HCT116 (cell line): ENCODE measurements at regions not wholly inside any gene's neighbourhood (a gene's known extent, or its start where the extent isn't known, plus 50 kb on each side); places are given as distances from the start of the nearest gene placed in this dataset.

Experiments used
- ATAC-seq: fragments of 200-7000 bp; cut with Tn5 transposase; 2 replicates; pipeline ENCODE4 v1.9.1; 2020; ENCODE audit warnings: mild to moderate bottlenecking, moderate library complexity
- BruUV-seq: library from RNA; stranded (reverse); fragments of 400-500 nt; replicated peaks from 2 replicates; lab custom pipeline; 2021; lab: Mats Ljungman, UMichigan
- CTCF ChIA-PET: fragments of 300-600 bp; sonication (Branson Sonifier 250); formaldehyde crosslinking; loops from one replicate; lab custom pipeline; 2021; ENCODE audit warnings: antibody characterized with exemption; lab: Charles Lee
- POLR2A ChIA-PET: fragments of 300-600, 350-600 bp; sonication (Branson Sonifier 250); formaldehyde crosslinking; loops from one replicate; lab custom pipeline; 2021; ENCODE audit warnings: antibody characterized with exemption; lab: Charles Lee
- RAD21 ChIA-PET, 2 experiments: fragments of 300-600 bp; sonication (Branson Sonifier 250); formaldehyde crosslinking; loops; one replicate each; lab custom pipeline; 2023; ENCODE audit warnings: low total read pairs in 2 of 2; ENCODE audit not compliant: uncharacterized antibody in 2 of 2, unreplicated experiment in 2 of 2, low non-redundant PET in 1 of 2; lab: Charles Lee
- DNase-seq: peaks from one replicate; pipeline ENCODE4 v3.0.0-alpha.2; 2010; ENCODE audit warnings: low read depth, low spot score
- H2AFZ ChIP-seq: fragments of 200-600 bp; shearing (Covaris generic), sonication (generic); 2 replicates; pipeline ENCODE4 v1.6.1; 2017; ENCODE audit warnings: low read depth, mixed run types, mixed read lengths, antibody characterized with exemption, low read length; ENCODE audit not compliant: poor library complexity, severe bottlenecking
- H3K27ac ChIP-seq: 2 replicates; pipeline ENCODE4 v1.5.1; 2012; ENCODE audit warnings: low read depth, low read length
- H3K27me3 ChIP-seq: fragments of 200-600 bp; sonication (generic); 2 replicates; pipeline ENCODE4 v1.6.1; 2016; ENCODE audit warnings: mixed run types, low read length, mixed read lengths; ENCODE audit not compliant: insufficient read depth
- H3K36me3 ChIP-seq, 2 experiments: fragments of 200-500 bp in 1 of 2; fragments of 200-600 bp in 1 of 2; sonication (Bioruptor generic) in 1 of 2; sonication (generic) in 1 of 2; 2 replicates each; pipeline versions ENCODE4 v1.5.1 to v1.6.1; 2014 to 2016; ENCODE audit warnings: low read length in 2 of 2, inconsistent platforms in 1 of 2, mixed read lengths in 1 of 2, mixed run types in 1 of 2; ENCODE audit not compliant: insufficient read depth in 2 of 2, control insufficient read depth in 1 of 2
- H3K4me1 ChIP-seq, 2 experiments: fragments of 200-600 bp in 1 of 2; sonication (generic) in 1 of 2; 2 replicates each; pipeline versions ENCODE4 v1.5.1 to v1.6.1; 2012 to 2017; ENCODE audit warnings: low read length in 2 of 2, inconsistent platforms in 1 of 2, mild to moderate bottlenecking in 1 of 2, mixed read lengths in 1 of 2, mixed run types in 1 of 2, moderate library complexity in 1 of 2; ENCODE audit not compliant: insufficient read depth in 2 of 2, control insufficient read depth in 1 of 2
- H3K4me2 ChIP-seq: fragments of 200-600 bp; sonication (generic); 2 replicates; pipeline ENCODE4 v1.6.1; 2017; ENCODE audit warnings: mixed run types, low read length, mixed read lengths
- H3K4me3 ChIP-seq, 2 experiments: fragments of 200-600 bp in 1 of 2; sonication (generic) in 1 of 2; replicated peaks in 1 of 2; 2 replicates each; pipeline ENCODE4 v1.5.1; 2011 to 2016; ENCODE audit warnings: low read length in 2 of 2, control low read depth in 1 of 2, low read depth in 1 of 2, mild to moderate bottlenecking in 1 of 2, mixed read lengths in 1 of 2, mixed run types in 1 of 2
- H3K79me2 ChIP-seq: fragments of 200-600 bp; sonication (generic); 2 replicates; pipeline ENCODE4 v1.6.1; 2017; ENCODE audit warnings: mild to moderate bottlenecking, mixed run types, low read length, moderate library complexity, mixed read lengths; ENCODE audit not compliant: insufficient read depth
- H3K9ac ChIP-seq: fragments of 200-600 bp; sonication (generic); 2 replicates; pipeline ENCODE4 v1.6.1; 2016; ENCODE audit warnings: low read length, mixed read lengths
- H3K9me2 ChIP-seq: fragments of 200-600 bp; sonication (generic), shearing (Covaris generic); 2 replicates; pipeline ENCODE4 v1.6.1; 2017; ENCODE audit warnings: mixed run types, mild to moderate bottlenecking, moderate library complexity; ENCODE audit not compliant: insufficient read depth
- H3K9me3 ChIP-seq, 2 experiments: fragments of 200-500 bp in 1 of 2; fragments of 200-600 bp in 1 of 2; sonication (Bioruptor generic) in 1 of 2; sonication (generic) in 1 of 2; 2 replicates each; pipeline ENCODE4 v1.6.1; 2014 to 2017; ENCODE audit warnings: low read length in 2 of 2, mixed read lengths in 2 of 2, inconsistent platforms in 1 of 2, low read depth in 1 of 2, mild to moderate bottlenecking in 1 of 2, mixed run types in 1 of 2, moderate library complexity in 1 of 2; ENCODE audit not compliant: control insufficient read depth in 1 of 2, insufficient read depth in 1 of 2
- H4K20me1 ChIP-seq: fragments of 200-600 bp; sonication (generic), shearing (Covaris generic); 2 replicates; pipeline ENCODE4 v1.6.1; 2017; ENCODE audit warnings: mixed run types, mild to moderate bottlenecking, moderate library complexity; ENCODE audit not compliant: insufficient read depth
- ATF3 ChIP-seq: IDR thresholded peaks from 2 replicates; pipeline ENCODE4 v1.6.1; 2012
- CBX3 ChIP-seq: IDR thresholded peaks from 2 replicates; pipeline ENCODE4 v1.6.1; 2012; ENCODE audit warnings: low read depth
- CEBPB ChIP-seq: IDR thresholded peaks from 2 replicates; pipeline ENCODE4 v1.6.1; 2012; ENCODE audit warnings: low read depth
- CTCF ChIP-seq, 3 experiments: fragments of 200-600 bp in 1 of 3; sonication (generic) in 1 of 3; IDR thresholded peaks in 2 of 3; conservative IDR thresholded peaks in 1 of 3; 2 replicates each; pipeline ENCODE4 v1.5.1; 2012 to 2017; ENCODE audit warnings: low read depth in 2 of 3, low read length in 2 of 3, antibody characterized with exemption in 1 of 3, borderline replicate concordance in 1 of 3, control low read depth in 1 of 3, mild to moderate bottlenecking in 1 of 3, mixed read lengths in 1 of 3, mixed run types in 1 of 3, moderate library complexity in 1 of 3; ENCODE audit not compliant: insufficient read depth in 1 of 3
- EGR1 ChIP-seq: IDR thresholded peaks from 2 replicates; pipeline ENCODE4 v1.6.1; 2012; ENCODE audit warnings: low read depth
- ELF1 ChIP-seq: IDR thresholded peaks from 2 replicates; pipeline ENCODE4 v1.6.1; 2012; ENCODE audit warnings: low read depth, borderline replicate concordance
- EZH2 ChIP-seq: fragments of 200-600 bp; sonication (generic); IDR thresholded peaks from 2 replicates; pipeline ENCODE4 v1.6.1; 2017; ENCODE audit warnings: antibody characterized with exemption, mixed run types
- FOSL1 ChIP-seq: IDR thresholded peaks from 2 replicates; pipeline ENCODE4 v1.6.1; 2012; ENCODE audit warnings: low read depth
- JUND ChIP-seq: IDR thresholded peaks from 2 replicates; pipeline ENCODE4 v1.6.1; 2012
- MAX ChIP-seq: IDR thresholded peaks from 2 replicates; pipeline ENCODE4 v1.6.1; 2012
- POLR2A ChIP-seq: IDR thresholded peaks from 2 replicates; pipeline ENCODE4 v1.7.0; 2011; ENCODE audit warnings: borderline replicate concordance; ENCODE audit not compliant: insufficient read depth, insufficient read length; ENCODE audit errors: extremely low read depth
- POLR2AphosphoS5 ChIP-seq: IDR thresholded peaks from 2 replicates; pipeline ENCODE4 v1.6.1; 2011; ENCODE audit warnings: mild to moderate bottlenecking, low read depth, low read length, moderate library complexity
- RAD21 ChIP-seq: IDR thresholded peaks from 2 replicates; pipeline ENCODE4 v1.6.1; 2012; ENCODE audit warnings: low read depth, mild to moderate bottlenecking
- SP1 ChIP-seq: IDR thresholded peaks from 2 replicates; pipeline ENCODE4 v1.6.1; 2012; ENCODE audit warnings: low read depth
- SRF ChIP-seq: IDR thresholded peaks from 2 replicates; pipeline ENCODE4 v1.6.1; 2012; ENCODE audit warnings: low read depth
- TCF7L2 ChIP-seq: IDR thresholded peaks from 2 replicates; pipeline ENCODE4 v1.7.0; 2011; ENCODE audit warnings: borderline replicate concordance, inconsistent platforms; ENCODE audit not compliant: insufficient read depth, insufficient read length; ENCODE audit errors: extremely low read depth
- YY1 ChIP-seq: IDR thresholded peaks from 2 replicates; pipeline ENCODE4 v1.6.1; 2011; ENCODE audit warnings: low read length, low read depth, moderate library complexity, mild to moderate bottlenecking; ENCODE audit not compliant: insufficient replicate concordance; ENCODE audit errors: extremely low read depth
- ZBTB33 ChIP-seq: IDR thresholded peaks from 2 replicates; pipeline ENCODE4 v1.6.1; 2011; ENCODE audit warnings: mild to moderate bottlenecking, low read length, moderate library complexity; ENCODE audit not compliant: insufficient replicate concordance; ENCODE audit errors: extremely low read depth
- ZFX ChIP-seq: fragments of 450-650 bp; IDR thresholded peaks from 2 replicates; pipeline ENCODE4 v1.6.1; 2017
- ZNF274 ChIP-seq: fragments of 200-500 bp; sonication (Bioruptor generic); IDR thresholded peaks from 2 replicates; pipeline ENCODE4 v1.6.1; 2014; ENCODE audit warnings: mild to moderate bottlenecking, low read depth, low read length, inconsistent platforms
- intact Hi-C: fragments of 100-400 bp; cut with micrococcal nuclease; formaldehyde crosslinking; loops from 2 replicates; pipeline ENCODE4 v1.10.0; 2022

GRCh38 chr3:82000773-82001172, 239.3 kb upstream of the GBE1 start:
- H3K9me3 ChIP-seq: no peaks in the 10 kb centered on the region
- POLR2A ChIA-PET: no interaction called here
- BruUV-seq: no TSS peak
- H3K4me3 ChIP-seq: no peak overlapping the region
- H3K36me3 ChIP-seq: no peaks in the 10 kb centered on the region
- H2AFZ ChIP-seq: no peak overlapping the region
- no peak overlapping the region for H3K4me2 ChIP-seq
- intact Hi-C loops: no loop called here
- TF ChIP-seq CBX3 (no peak), EZH2 (no peak), CTCF (IDR thresholded peaks at IDR 0.05 in 2 of 3, conservative IDR thresholded peaks at IDR 0.05 in 1 of 3; ENCODE audit: borderline replicate concordance in 1 of 3, insufficient read depth in 1 of 3, low read depth in 2 of 3, low read length in 2 of 3) (no peak), POLR2AphosphoS5 (no peak), ZFX (no peak), FOSL1 (no peak), TCF7L2 (no peak), JUND (no peak), EGR1 (no peak), CEBPB (no peak)
- H3K27me3 ChIP-seq: no peaks in the 10 kb centered on the region
- no peaks in the 10 kb centered on the region for H3K9me2 ChIP-seq
- no peaks in the 10 kb centered on the region for H4K20me1 ChIP-seq
- H3K9ac ChIP-seq: no peak overlapping the region
- CTCF ChIA-PET: no interaction called here
- no peak overlapping the region for H3K27ac ChIP-seq
- no peak for ATAC-seq
- RAD21 ChIA-PET: no interaction called here
- H3K79me2 ChIP-seq: peaks cover 22% of the 10 kb centered on the region
- DNase-seq: no peak
- peaks cover 16 to 22% of the 10 kb centered on the region in 2 experiments for H3K4me1 ChIP-seq

- H3K27me3 ChIP-seq: no peaks in the 10 kb centered on the region
- DNase-seq (no peak), ATAC-seq (no peak)
- H3K4me2 ChIP-seq: no peak overlapping the region
- peaks cover 16 to 22% of the 10 kb centered on the region in 2 experiments for H3K4me1 ChIP-seq
- RAD21 ChIA-PET: no interaction called here
- H3K9me2 ChIP-seq: no peaks in the 10 kb centered on the region
- H3K9me3 ChIP-seq: no peaks in the 10 kb centered on the region
- H3K4me3 ChIP-seq: no peak overlapping the region
- intact Hi-C loops: no loop called here
- H2AFZ ChIP-seq: no peak overlapping the region
- POLR2A ChIA-PET: no interaction called here
- H3K27ac ChIP-seq: no peak overlapping the region
- no peaks in the 10 kb centered on the region for H4K20me1 ChIP-seq
- H3K36me3 ChIP-seq: no peaks in the 10 kb centered on the region
- no TSS peak for BruUV-seq
- no peak overlapping the region for H3K9ac ChIP-seq
- CTCF ChIA-PET: no interaction called here
- H3K79me2 ChIP-seq: peaks cover 20% of the 10 kb centered on the region
- TF ChIP-seq POLR2AphosphoS5 (no peak), ZNF274 (no peak), SP1 (no peak), YY1 (no peak), ATF3 (no peak), SRF (no peak), FOSL1 (no peak), MAX (no peak), EGR1 (no peak), TCF7L2 (no peak), RAD21 (no peak), ELF1 (no peak), ZBTB33 (no peak), JUND (no peak), POLR2A (no peak)
Observed at GRCh38 chr3:82000350-82000749, 238.9 kb upstream of the GBE1 start.
